HG02938 (cell line): ENCODE measurements at regions not wholly inside any gene's neighbourhood (a gene's known extent, or its start where the extent isn't known, plus 50 kb on each side); places are given as distances from the start of the nearest gene placed in this dataset.

Experiments
- ATAC-seq: cut with Tn5 transposase; IDR thresholded peaks from one replicate; pipeline ENCODE4 v1.9.1; 2021; ENCODE audit warnings: mild to moderate bottlenecking, moderate library complexity; ENCODE audit not compliant: unreplicated experiment

DNA sequence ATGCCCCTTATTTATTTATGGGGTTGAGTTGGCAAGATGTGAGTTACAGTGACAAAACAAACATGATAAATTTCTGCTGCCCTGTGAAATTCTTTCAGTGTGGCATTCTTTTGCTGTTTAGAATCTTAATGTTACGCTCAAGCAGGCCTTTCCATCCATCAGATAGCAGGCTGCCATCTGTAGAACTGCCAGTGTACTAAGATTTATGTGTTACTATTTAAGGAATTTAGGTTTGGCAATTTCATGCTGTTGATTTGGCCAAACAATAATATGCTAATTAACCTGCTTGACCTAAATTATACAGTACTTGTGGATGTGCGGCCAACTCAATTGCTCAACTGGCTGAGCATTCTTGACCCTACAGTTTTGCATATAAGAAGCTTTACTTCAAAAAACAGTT, 477.7 kb upstream of the TPK1 start:
- no peak for ATAC-seq

DNA sequence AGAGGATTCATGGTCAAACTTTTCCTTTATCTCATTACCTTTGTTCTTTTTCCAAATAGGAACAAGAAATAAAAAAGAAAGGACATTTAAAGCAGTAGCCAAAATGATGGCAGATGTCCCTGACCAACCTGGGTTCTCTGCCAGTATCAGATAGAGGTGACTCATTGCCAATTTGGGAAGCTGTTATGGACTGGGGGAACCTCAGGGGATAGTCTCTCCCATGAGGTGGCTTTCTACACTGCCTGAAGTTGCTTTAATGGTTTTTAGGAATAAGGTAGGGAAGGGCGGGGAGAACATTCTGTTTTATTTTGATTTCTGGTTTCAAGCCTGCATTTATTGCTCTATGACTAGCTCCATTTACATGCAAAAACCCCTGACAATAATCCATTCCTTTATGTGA, 457.9 kb upstream of the TPK1 start:
- no peak for ATAC-seq

DNA sequence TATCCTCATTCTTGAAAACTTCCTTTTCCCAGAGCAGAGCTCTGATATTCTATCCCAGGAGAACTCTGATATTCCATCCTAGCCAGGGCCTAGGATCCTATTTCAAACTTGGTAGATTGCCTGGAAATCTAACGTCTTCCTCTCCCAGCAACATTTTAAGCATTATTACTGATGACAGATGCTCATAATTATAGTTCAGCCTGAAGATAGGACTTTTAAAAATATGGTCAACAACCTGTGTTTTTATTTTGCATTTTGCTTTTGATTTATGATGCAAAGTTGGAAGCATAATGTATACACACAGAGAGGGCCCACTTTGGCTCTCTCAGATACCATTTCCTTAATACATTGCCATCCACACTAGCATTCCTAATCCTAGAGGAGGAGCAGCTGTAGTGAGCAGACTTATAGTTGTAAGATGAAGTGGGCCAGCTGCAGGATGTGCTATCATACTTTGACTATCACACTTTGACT, 457.4 kb upstream of the TPK1 start:
- ATAC-seq = no peak

DNA sequence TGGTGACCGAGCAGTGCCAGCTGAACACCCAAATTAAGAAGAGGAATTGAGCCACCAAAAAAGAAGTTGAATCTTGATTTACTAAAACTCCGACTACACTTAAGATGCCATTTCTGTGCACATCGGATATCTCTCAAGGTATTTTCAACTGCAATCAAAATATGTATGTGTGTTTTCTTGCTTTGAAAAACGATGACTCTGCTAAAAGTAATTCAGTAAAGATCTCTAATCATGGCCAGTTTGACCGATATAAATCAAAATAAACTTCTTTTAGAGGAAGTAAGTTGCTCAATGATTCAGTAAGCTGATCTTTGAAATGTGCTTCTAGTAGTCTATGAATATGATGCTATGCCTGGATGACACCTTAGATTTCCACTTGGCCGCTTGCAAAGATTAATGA, 453.5 kb upstream of the TPK1 start:
- ATAC-seq = no peak

DNA sequence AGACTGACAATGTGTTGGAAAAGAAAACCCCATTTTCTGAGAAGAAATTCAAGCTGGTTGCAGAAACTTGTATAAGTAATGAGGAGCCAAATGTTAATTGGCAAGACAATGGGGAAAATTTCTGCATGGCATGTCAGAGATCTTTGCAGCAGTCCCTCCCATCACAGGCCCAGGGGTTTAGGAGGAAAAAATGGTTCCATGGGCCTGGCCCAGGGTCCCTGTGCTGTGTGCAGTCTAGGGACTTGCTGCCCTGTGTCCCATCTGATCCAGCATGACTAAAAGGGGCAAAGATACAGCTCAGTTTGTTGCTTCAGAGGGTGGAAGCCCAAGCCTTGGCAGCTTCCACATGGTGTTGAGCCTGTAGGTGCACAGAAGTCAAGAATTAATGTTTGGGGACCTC, 440.3 kb upstream of the TPK1 start:
- ATAC-seq = no peak

DNA sequence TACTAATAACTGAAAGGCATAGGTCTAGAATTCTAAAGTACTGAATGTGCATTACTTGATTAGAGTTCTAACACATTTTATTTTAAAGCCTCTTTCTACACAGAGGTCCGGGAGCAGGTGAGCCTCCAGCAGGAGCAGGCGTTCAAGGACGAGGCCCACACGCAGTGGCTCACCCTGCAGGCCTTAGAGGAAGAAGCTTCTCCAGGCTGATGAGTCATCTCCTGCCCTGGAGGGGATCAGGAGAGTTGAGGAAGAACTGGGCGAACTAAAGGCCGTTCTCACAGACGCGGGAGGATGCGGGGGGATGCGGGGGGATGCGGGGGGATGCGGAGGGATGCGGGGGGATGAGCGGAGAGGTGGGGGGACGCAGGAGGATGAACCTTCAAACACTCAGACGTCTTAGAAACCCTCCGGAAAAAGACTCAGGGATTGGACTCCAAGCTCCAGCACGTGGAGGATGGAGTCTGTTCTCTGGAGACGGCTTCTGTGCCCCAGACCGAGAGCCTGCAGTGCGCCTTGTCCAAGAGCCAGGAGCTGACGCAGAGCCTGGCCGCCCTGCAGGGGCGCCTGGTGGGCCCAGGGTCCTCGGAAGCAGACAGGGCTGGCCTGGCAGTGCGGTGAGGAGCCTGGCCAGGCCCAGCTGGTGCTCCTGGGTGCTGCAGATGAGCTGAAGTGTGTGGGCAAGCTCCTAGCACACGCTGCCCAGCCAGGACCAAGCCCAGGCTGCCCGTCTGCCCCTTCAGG, 433.7 kb upstream of the TPK1 start:
- no peak for ATAC-seq

DNA sequence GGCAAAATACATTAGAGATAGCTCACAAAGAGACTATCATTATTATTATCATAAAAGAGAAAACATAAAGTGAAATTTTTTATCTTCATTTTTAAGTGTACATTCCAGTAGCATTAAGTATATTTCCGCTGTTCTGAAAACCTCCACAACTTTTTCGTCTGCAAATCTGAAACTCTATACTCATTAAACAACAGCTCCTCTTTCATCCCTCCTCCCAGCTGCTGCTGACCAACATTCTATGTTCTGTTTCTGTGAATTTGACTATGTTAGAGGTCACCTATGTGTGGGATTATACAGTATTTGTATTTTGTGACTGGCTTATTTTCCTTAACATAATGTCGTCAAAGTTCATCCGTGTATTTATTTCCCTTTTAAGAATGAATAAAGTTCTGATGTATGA, 429.3 kb upstream of the TPK1 start:
- no peak for ATAC-seq

DNA sequence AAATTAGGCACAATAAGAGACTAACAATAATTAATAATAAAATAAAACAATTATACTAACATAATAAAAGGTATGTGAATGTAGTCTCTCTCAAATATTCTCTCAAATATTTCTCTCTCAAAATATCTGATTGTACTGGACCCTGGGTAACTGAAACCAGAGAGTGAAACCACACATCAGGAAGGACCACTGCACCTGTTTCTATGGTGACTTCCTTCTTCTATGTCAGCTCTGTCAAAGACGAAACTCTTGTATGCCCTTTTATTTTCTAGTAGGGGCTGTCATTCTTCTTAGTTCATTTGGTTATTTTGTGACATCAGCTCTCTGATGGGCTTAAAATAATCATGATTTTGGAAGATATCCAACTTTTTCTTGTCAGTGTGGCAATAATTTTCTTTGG, 428.0 kb upstream of the TPK1 start:
- ATAC-seq = no peak

DNA sequence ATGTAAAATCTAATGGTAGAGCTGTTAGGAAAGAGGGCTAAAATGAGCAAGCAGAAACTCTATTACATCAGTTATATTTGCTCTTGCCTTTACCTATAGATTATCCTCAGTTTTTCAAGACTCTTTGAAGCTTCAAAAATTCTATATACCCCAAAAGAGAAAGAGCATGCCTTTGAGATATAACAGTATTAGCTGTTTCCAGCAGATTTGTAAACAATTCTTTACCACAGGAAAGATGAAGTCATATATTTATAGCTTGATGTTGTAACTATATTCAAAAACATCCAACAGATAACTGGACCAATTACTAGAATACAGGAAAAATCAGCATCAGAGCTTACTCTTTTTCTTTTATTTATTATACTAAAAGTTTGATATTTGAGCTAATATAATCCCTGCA, 416.2 kb upstream of the TPK1 start:
- no peak for ATAC-seq

DNA sequence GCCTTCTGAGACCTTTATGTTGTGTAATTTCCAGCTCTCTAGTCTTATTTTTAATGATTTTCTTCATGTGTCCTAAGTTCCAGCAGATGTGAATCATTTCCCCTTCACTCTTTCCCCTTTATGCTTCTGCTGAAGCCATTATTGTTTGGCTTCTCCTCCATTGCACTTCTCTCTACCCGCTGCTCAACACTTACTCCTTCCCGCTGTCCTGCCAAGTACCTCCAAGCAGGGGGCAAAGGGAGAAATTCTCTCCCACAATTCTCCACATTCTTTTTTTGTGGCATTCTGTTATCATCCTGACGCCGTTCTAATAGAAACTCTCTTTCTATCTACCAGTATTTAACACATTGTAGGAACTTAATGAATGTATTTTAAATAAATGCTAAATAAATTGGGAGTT, 388.9 kb upstream of the TPK1 start:
- no peak for ATAC-seq

DNA sequence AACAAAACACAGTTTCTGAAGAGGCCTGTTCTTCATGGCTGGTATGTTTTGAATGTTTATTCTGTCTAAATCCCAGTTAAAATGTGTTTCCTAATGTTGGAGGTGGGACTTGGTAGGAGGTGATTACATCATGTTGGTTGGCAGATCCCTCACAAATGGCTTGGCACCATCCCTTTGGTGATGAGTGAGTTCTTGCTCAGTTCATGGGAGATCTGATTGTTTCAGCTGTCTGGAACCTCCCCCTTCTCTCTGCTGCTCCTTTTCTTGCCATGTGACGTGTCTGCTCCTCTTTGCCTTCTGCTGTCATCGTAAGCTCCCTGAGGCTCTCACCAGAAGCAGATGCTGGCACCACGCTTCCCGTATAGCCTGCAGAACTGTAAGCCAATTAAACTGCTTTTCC, 383.6 kb upstream of the TPK1 start:
- no peak for ATAC-seq

DNA sequence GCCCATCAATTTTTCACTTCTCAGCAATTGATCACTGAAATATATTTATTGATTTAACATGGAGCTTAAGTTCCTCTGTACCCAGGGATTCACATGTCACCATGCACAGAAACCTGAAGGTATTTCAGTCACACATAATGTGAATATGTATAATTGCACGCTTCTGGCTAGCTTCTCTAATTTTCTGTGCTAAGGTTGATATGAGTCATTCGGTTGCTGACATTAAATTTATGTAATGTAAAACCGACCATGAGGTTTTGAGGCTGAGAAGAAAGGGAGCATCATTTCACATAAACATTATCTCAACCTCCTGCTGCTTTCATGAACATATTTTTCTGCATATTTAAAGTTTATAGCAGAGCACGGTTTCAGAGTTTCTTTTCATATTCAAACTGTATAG, 381.0 kb upstream of the TPK1 start:
- no peak for ATAC-seq

DNA sequence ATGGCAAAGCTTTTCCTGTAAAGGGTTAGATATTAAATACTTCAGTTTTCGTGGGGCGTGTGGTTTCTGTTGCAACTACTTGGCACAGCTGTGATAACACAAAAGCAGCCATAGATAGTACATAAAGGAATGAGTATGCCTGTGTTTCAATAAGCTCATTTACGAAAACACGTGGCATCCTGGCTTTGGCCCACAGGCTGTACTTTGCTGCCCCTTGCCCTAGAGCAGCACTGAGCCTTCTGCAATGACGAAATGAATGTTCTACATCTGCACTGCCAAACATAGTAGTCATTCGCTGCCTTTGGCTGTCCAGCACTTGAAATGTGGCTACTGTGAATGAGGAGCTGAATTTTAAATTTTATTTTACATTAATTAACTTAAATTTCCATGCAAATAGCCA, 376.2 kb upstream of the TPK1 start:
- no peak for ATAC-seq

DNA sequence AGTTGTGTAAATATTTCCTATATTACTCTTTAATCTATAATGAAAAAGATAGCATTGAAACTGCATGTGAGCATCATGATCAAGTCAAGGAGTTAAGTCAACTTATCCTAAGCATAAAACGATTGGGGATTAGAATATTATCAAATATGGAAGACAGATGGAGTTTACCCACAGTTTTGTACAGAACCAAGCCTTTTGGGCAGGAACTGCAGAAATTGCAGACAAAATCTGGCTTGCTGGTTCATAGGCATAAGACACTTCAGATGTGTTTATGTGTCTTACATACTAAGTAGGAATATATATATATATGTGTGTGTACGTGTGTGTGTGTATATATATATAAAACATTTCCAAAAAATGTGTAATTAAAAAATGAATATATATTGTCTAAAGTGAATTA, 375.4 kb upstream of the TPK1 start:
- no peak for ATAC-seq

DNA sequence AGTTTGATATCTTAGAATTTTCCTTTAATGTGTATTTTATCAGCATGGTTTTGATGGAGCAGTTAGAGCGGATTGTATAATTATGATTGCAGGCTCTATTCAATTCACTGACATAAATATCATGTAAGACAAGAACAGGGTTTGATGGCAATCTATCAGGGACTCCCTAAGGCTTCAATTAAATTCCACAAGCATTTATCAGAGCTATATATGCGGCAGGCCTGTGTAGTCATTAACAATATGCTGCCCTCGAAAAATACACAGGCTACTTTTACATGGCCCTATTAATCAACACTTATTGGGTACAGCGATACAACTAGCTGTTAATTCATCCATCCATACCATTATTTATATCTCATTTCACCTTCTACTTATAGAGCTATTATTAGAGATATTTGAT, 358.1 kb upstream of the TPK1 start:
- ATAC-seq = no peak

DNA sequence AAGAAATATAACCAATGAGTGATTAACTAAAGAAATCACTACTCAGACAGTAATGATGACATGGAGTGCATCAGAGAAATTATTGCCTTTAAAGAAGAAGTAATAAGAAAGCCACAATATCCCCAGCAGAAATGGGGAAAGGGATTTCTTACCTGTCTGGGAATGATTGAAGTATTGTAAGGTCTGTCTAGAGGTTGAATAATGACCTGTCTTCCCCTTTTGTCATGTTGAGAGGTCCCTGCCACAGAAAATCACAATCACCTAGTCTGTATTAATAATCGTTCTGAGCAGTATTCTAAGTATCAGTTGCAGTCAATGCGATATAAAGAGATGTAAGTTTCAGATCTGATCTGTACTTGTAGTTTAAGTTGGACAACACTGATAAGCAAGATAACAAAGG, 349.1 kb upstream of the TPK1 start:
- ATAC-seq = no peak

DNA sequence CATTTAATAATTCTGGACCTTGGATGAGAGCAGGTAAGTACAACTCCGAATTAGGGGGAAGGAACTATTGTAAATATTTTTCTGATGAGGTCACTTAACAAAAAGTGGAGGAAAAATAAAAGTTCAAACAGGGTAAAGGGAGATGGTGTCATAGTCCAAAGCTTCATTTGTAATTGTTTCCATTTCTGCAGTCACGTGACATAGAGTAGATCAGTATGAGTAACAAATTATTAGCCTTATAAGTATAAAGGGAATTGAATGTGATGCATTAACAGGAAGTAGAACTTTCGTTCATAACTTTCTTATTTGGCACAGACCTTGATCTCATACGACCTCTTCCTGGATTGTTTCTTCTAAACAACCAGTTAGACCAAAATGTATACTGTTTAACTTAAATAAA, 347.2 kb upstream of the TPK1 start:
- no peak for ATAC-seq

DNA sequence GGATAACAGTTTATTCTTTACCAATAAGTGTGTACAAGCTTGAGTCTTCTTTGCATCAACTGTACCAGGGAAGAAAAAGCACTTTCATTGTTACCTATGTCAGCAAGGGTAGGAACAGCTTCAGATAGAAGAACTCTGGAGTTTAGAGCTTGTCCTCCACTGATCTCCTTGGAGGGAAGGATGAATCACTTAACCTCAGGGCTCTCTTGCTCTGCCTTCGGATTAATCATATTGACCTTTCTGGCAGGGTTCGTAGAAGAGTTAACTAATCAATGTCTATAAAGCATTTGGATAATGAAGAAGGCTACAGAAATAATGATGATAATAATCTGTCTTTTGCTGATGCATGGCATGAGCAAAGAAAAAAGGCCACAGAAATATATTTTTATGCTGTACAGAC, 339.5 kb upstream of the TPK1 start:
- no peak for ATAC-seq

DNA sequence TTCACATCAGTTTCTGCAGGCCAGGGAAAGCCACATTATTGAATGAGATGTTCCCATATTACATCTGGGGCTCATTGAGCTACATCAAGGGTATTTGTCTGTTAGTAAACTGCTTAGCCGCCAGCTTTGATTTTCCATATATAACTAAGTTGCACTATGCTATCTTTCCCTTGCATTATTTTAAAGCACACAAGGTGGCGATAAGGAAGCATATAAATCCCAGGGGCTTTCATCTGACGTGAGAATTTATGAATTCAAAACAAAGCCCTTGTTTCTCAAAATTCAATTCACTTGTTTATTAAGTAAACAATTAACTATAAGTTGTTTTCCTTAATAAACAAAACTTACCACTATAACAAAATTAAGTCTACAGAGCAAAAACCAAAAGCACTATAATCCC, 334.1 kb upstream of the TPK1 start:
- no peak for ATAC-seq

DNA sequence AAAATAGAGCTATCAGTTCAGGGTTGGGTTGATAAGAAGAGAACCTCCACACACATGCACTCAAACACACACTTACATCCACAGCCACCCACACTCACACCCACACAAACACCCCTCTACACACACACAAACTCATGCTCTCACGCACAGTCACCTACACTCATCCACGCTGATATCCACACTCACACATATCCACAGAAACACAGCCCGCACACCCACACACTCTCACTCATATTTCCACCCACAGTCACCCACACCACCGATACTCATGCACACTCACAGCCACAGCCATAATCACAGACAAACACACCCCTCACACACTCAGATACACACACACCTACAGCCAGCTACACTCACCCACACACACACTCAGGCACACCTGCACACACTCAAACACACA, 333.0 kb upstream of the TPK1 start:
- ATAC-seq = no peak

DNA sequence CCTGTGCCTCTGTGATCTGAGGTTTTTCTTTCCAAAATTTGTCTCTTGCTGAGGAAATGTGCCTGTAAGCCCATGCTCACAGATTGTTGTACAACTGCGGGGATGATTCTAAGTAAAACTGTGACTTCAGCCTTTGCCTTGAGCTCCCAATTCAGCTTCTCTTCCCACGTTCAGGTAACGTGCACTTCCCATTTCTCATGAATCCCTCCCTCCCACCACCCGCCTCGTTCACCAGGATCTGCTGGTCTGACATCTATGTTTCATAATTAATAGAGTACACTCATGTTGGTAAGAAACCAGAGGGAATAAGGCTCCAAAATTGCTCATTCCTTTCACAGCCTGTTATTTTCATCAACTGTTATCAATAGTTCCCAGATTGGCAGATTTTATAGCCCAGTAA, 332.6 kb upstream of the TPK1 start:
- ATAC-seq = no peak

DNA sequence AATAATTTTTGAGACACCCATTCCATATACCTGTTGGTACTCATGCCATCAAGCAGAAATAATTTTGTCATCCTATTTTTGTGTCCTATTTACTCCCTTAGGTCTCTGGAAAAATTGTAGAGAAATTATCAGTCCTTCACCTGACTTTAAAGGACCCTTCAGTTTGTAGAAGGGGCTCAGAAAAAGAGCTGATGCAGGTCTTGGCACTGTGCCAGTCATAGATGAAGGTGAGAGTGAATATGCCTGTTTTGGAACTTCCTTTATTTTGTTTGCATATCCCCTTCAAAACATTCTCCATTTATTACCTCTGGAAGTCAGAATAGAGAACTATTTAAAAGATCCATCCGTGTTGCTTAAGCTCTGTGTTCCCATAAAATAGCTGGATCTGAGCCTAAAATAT, 321.0 kb upstream of the TPK1 start:
- no peak for ATAC-seq

DNA sequence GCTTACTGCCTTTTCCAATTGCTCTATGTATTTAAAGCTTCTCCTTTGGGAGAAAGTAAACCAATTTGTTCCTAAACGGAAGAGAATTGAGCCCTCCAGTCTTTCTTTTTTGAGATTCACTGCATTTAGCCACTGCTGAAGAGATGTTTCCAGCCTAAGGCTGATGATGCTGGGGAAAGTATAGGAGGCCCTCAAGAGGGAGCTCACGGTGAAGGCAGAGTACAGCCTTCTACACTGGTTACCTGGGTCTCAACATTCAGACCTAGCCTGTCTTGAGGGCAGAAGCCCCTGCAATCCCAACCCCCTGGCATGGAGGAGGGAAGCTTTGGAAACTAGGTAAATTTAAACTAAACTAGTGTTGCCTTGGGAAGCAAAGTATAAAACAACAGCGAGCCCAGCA, 316.7 kb upstream of the TPK1 start:
- ATAC-seq = no peak
